NCI-H2107 (cell line): ENCODE measurements at regions not wholly inside any gene's neighbourhood (a gene's known extent, or its start where the extent isn't known, plus 50 kb on each side); places are given as distances from the start of the nearest gene placed in this dataset.
A peak's percentile ranks its signal among the peaks of the same experiment; 100 is the strongest.
"Not testable (repeated sequence)": the region's sequence is repeated elsewhere in the genome, so short reads cannot be mapped to it uniquely, and the experiment has no call there.

ENCODE experiments used
- DNase-seq: peaks from one replicate; lab custom pipeline; 2025; lab: John Stamatoyannopoulos, UW

- DNase-seq: no peak
These were observed 512.1 kb upstream of the CNTN3 start for GRCh38 chr3:75126556-75126955.

- no peak for DNase-seq
These were observed 514.6 kb upstream of the CNTN3 start for GRCh38 chr3:75129101-75129500.

- DNase-seq: no peak
These were observed 521.8 kb upstream of the CNTN3 start for GRCh38 chr3:75136100-75136897.

- no peak for DNase-seq
These were observed 523.9 kb upstream of the CNTN3 start for GRCh38 chr3:75138345-75138744.

GRCh38 chr3:75140904-75141615, 523.1 kb upstream of the FRG2C start:
- no peak for DNase-seq

GRCh38 chr3:75144406-75144805, 519.7 kb upstream of the FRG2C start:
- DNase-seq: no peak

GRCh38 chr3:75171630-75172230, 492.4 kb upstream of the FRG2C start:
- peak; percentile 4 for DNase-seq

GRCh38 chr3:75176937-75177336, 487.2 kb upstream of the FRG2C start:
- no peak for DNase-seq

GRCh38 chr3:75180235-75180944, 483.7 kb upstream of the FRG2C start:
- no peak for DNase-seq

- DNase-seq: no peak
These were observed 483.2 kb upstream of the FRG2C start for GRCh38 chr3:75180945-75181298.

GRCh38 chr3:75188962-75189361, 475.2 kb upstream of the FRG2C start:
- DNase-seq: no peak

GRCh38 chr3:75192146-75192616, 471.9 kb upstream of the FRG2C start:
- DNase-seq: peak; percentile 2

GRCh38 chr3:75193797-75194196, 470.3 kb upstream of the FRG2C start:
- DNase-seq: no peak

GRCh38 chr3:75214332-75214731, 449.8 kb upstream of the FRG2C start:
- DNase-seq: not testable (repeated sequence)

GRCh38 chr3:75218577-75218976, 445.6 kb upstream of the FRG2C start:
- DNase-seq: no peak

GRCh38 chr3:75220932-75221331, 443.2 kb upstream of the FRG2C start:
- no peak for DNase-seq

- no peak for DNase-seq
These were observed 439.7 kb upstream of the FRG2C start for GRCh38 chr3:75224412-75224811.

- DNase-seq: no peak
These were observed 431.9 kb upstream of the FRG2C start for GRCh38 chr3:75232216-75232615.

GRCh38 chr3:75235631-75236030, 428.5 kb upstream of the FRG2C start:
- no peak for DNase-seq

- no peak for DNase-seq
These were observed 427.1 kb upstream of the FRG2C start for GRCh38 chr3:75237053-75237452.

GRCh38 chr3:75237477-75237876, 426.7 kb upstream of the FRG2C start:
- DNase-seq: no peak

- DNase-seq: not testable (repeated sequence)
These were observed 422.7 kb upstream of the FRG2C start for GRCh38 chr3:75241226-75241962.
